Liver (tissue), 8 donors: ENCODE measurements at regions not wholly inside any gene's neighbourhood (a gene's known extent, or its start where the extent isn't known, plus 50 kb on each side); places are given as distances from the start of the nearest gene placed in this dataset.

Experiments used
- DNase-seq: peaks from one replicate; pipeline ENCODE4 v3.0.0-alpha.2; 2017; ENCODE audit warnings: low spot score
- H3K27ac ChIP-seq, 2 donors: one replicate each; pipeline ENCODE4 v1.7.0; 2013; ENCODE audit warnings: inconsistent platforms in 2 of 2, low read length in 2 of 2, control low read depth in 1 of 2, low read depth in 1 of 2, mild to moderate bottlenecking in 1 of 2
- H3K27me3 ChIP-seq, 4 donors: one replicate each; pipeline versions ENCODE4 v1.6.1 to v1.7.0; 2013; ENCODE audit warnings: low read length in 3 of 4, inconsistent platforms in 1 of 4, mild to moderate bottlenecking in 1 of 4, moderate library complexity in 1 of 4; ENCODE audit not compliant: control insufficient read depth in 4 of 4, insufficient read depth in 4 of 4
- H3K36me3 ChIP-seq, 4 donors: one replicate each; pipeline versions ENCODE4 v1.6.1 to v1.7.0; 2013; ENCODE audit warnings: low read length in 3 of 4, mild to moderate bottlenecking in 3 of 4, low read depth in 1 of 4, moderate library complexity in 1 of 4; ENCODE audit not compliant: control insufficient read depth in 4 of 4, insufficient read depth in 3 of 4
- H3K4me1 ChIP-seq, 4 donors: one replicate each; pipeline versions ENCODE4 v1.6.1 to v1.7.0; 2013; ENCODE audit warnings: low read length in 3 of 4, mild to moderate bottlenecking in 3 of 4, moderate library complexity in 1 of 4; ENCODE audit not compliant: control insufficient read depth in 4 of 4, insufficient read depth in 4 of 4
- H3K4me3 ChIP-seq, 3 donors: one replicate each; pipeline versions ENCODE4 v1.6.1 to v1.7.0; 2013; ENCODE audit warnings: low read length in 3 of 3, control low read depth in 1 of 3, low read depth in 1 of 3, mild to moderate bottlenecking in 1 of 3
- H3K9ac ChIP-seq, 2 donors: one replicate each; pipeline ENCODE4 v1.7.0; 2013; ENCODE audit warnings: low read length in 2 of 2, mild to moderate bottlenecking in 2 of 2, moderate library complexity in 2 of 2, control low read depth in 1 of 2, low read depth in 1 of 2
- H3K9me3 ChIP-seq, 4 donors: one replicate each; pipeline versions ENCODE4 v1.6.1 to v1.7.0; 2013; ENCODE audit warnings: low read length in 3 of 4; ENCODE audit not compliant: control insufficient read depth in 4 of 4
- ATF3 ChIP-seq: IDR thresholded peaks from 2 replicates; pipeline ENCODE4 v1.6.1; 2016; ENCODE audit warnings: antibody characterized with exemption
- CTCF ChIP-seq: fragments of 150-350 bp; IDR thresholded peaks from 2 replicates; pipeline ENCODE4 v1.5.1; 2017; ENCODE audit warnings: improper control_type of control experiment, low read depth, low read length; ENCODE audit not compliant: missing input control
- EGR1 ChIP-seq, 2 donors: IDR thresholded peaks; 2 replicates each; pipeline ENCODE4 v1.6.1; 2016 to 2018; ENCODE audit warnings: antibody characterized with exemption in 2 of 2, low read depth in 2 of 2
- FOXA1 ChIP-seq: IDR thresholded peaks from 2 replicates; pipeline ENCODE4 v1.6.1; 2016; ENCODE audit warnings: antibody characterized with exemption
- FOXA2 ChIP-seq: IDR thresholded peaks from 2 replicates; pipeline ENCODE4 v1.6.1; 2016; ENCODE audit warnings: antibody characterized with exemption
- GABPA ChIP-seq, 2 donors: IDR thresholded peaks in 1 of 2; conservative IDR thresholded peaks in 1 of 2; 2 replicates each; pipeline ENCODE4 v1.6.1; 2016; ENCODE audit warnings: antibody characterized with exemption in 2 of 2, mild to moderate bottlenecking in 1 of 2, moderate library complexity in 1 of 2
- HNF4A ChIP-seq, 2 donors: conservative IDR thresholded peaks; 2 replicates each; pipeline ENCODE4 v1.6.1; 2016; ENCODE audit warnings: antibody characterized with exemption in 2 of 2, mild to moderate bottlenecking in 2 of 2
- HNF4G ChIP-seq: IDR thresholded peaks from 2 replicates; pipeline ENCODE4 v1.6.1; 2016; ENCODE audit warnings: antibody characterized with exemption
- JUND ChIP-seq, 2 donors: IDR thresholded peaks; 2 replicates each; pipeline ENCODE4 v1.6.1; 2016; ENCODE audit warnings: antibody characterized with exemption in 2 of 2
- NR2F2 ChIP-seq: IDR thresholded peaks from 2 replicates; pipeline ENCODE4 v1.6.1; 2016; ENCODE audit warnings: antibody characterized with exemption
- RAD21 ChIP-seq, 2 donors: IDR thresholded peaks; 2 replicates each; pipeline ENCODE4 v1.6.1; 2016; ENCODE audit warnings: antibody characterized with exemption in 2 of 2, mild to moderate bottlenecking in 2 of 2
- REST ChIP-seq: IDR thresholded peaks from 2 replicates; pipeline ENCODE4 v1.6.1; 2016; ENCODE audit warnings: antibody characterized with exemption, mild to moderate bottlenecking
- RXRA ChIP-seq, 2 donors: IDR thresholded peaks; 2 replicates each; pipeline ENCODE4 v1.6.1; 2017 to 2018; ENCODE audit warnings: antibody characterized with exemption in 2 of 2, mild to moderate bottlenecking in 1 of 2
- SP1 ChIP-seq: IDR thresholded peaks from 2 replicates; pipeline ENCODE4 v1.6.1; 2018; ENCODE audit warnings: antibody characterized with exemption, mild to moderate bottlenecking
- TAF1 ChIP-seq: conservative IDR thresholded peaks from 2 replicates; pipeline ENCODE4 v1.6.1; 2016; ENCODE audit warnings: antibody characterized with exemption, mild to moderate bottlenecking
- YY1 ChIP-seq: IDR thresholded peaks from 2 replicates; pipeline ENCODE4 v1.6.1; 2016; ENCODE audit warnings: antibody characterized with exemption, mild to moderate bottlenecking
- WGBS: extraction: QIAGEN DNeasy Blood & Tissue Kit; methylation state at CpG from one replicate; pipeline ENCODE4 v1.1.7; 2013; 5-methylcytosine and 5-hydroxymethylcytosine counted together
- TF ChIP-seq, protein P1 (sequence below): IDR thresholded peaks from 2 replicates; pipeline ENCODE4 v1.6.1; 2016; ENCODE audit warnings: antibody characterized with exemption
- TF ChIP-seq, protein P2 (sequence below): IDR thresholded peaks from 2 replicates; pipeline ENCODE4 v1.6.1; 2016; ENCODE audit warnings: antibody characterized with exemption
- donor health status: healthy.
- donor health status: healthy.
- donor health status: healthy.
- donor health status: healthy.
- donor health status: healthy.

DNA sequence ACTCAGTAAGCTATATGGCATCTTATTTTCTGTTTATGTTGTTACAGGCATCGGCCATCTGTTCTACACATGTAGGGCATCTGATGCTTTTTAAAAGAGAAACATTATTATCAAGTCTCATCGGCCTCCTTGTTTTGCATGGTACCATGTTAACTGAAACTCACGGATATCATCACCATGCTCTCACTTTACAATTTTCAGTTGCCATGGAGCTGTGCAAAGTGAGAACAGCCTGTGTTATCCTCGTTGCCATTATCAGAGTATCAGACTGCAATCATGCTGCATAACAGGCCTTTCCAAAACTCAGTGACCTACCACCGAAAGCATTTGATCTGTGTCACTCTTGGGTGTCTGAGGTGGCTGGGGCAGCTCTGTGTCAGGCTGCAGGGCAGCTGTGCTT is 110.3 kb downstream of the C17orf67 start:
- no peaks in the 10 kb centered on the region for H3K36me3 ChIP-seq
- WGBS, result 80% methylated on average over 5 of the region's 5 CpGs
- no peaks in the 10 kb centered on the region for H3K4me1 ChIP-seq
- no peak for TF ChIP-seq HNF4A (conservative IDR thresholded peaks at IDR 0.05)
- no peak for TF ChIP-seq RXRA (IDR thresholded peaks at IDR 0.05)
- no peak for TF ChIP-seq CTCF
- no peak for TF ChIP-seq SP1
- no peak for TF ChIP-seq REST
- no peak for TF ChIP-seq JUND (IDR thresholded peaks at IDR 0.05)
- no peak for TF ChIP-seq YY1
- no peak for TF ChIP-seq HNF4G
- TF ChIP-seq NR2F2, result no peak
- no peak for TF ChIP-seq TAF1
- TF ChIP-seq, protein P1, sequence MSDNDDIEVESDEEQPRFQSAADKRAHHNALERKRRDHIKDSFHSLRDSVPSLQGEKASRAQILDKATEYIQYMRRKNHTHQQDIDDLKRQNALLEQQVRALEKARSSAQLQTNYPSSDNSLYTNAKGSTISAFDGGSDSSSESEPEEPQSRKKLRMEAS, result no peak
- no peak for TF ChIP-seq RAD21 (IDR thresholded peaks at IDR 0.05)
- TF ChIP-seq FOXA1, result no peak
- TF ChIP-seq EGR1 (IDR thresholded peaks at IDR 0.05; ENCODE audit: low read depth in 2 of 2), result no peak
- no peak for TF ChIP-seq GABPA (IDR thresholded peaks at IDR 0.05 in 1 of 2, conservative IDR thresholded peaks at IDR 0.05 in 1 of 2)
- no peak for TF ChIP-seq ATF3
- TF ChIP-seq, protein P2, sequence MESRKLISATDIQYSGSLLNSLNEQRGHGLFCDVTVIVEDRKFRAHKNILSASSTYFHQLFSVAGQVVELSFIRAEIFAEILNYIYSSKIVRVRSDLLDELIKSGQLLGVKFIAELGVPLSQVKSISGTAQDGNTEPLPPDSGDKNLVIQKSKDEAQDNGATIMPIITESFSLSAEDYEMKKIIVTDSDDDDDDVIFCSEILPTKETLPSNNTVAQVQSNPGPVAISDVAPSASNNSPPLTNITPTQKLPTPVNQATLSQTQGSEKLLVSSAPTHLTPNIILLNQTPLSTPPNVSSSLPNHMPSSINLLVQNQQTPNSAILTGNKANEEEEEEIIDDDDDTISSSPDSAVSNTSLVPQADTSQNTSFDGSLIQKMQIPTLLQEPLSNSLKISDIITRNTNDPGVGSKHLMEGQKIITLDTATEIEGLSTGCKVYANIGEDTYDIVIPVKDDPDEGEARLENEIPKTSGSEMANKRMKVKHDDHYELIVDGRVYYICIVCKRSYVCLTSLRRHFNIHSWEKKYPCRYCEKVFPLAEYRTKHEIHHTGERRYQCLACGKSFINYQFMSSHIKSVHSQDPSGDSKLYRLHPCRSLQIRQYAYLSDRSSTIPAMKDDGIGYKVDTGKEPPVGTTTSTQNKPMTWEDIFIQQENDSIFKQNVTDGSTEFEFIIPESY, result no peak
- no peak for TF ChIP-seq FOXA2
- peaks cover 0 to 8% (median 0%) of the 10 kb centered on the region in 4 donors for H3K27me3 ChIP-seq
- H3K27ac ChIP-seq, result no peak overlapping the region
- no peak overlapping the region for H3K4me3 ChIP-seq
- no peak overlapping the region for H3K9ac ChIP-seq
- H3K9me3 ChIP-seq, result no peaks in the 10 kb centered on the region
- no peak for DNase-seq
